VCaP (cell line): ENCODE measurements at regions not wholly inside any gene's neighbourhood (a gene's known extent, or its start where the extent isn't known, plus 50 kb on each side); places are given as distances from the start of the nearest gene placed in this dataset.

Source experiments
- H3K27ac ChIP-seq: fragments of 450-650 bp; 2 replicates; pipeline ENCODE4 v1.5.1; 2017
- TF ChIP-seq, protein P1 (sequence below): fragments of 450-650 bp; conservative IDR thresholded peaks from 2 replicates; pipeline ENCODE4 v1.5.1; 2017; ENCODE audit warnings: mild to moderate bottlenecking, moderate library complexity

DNA sequence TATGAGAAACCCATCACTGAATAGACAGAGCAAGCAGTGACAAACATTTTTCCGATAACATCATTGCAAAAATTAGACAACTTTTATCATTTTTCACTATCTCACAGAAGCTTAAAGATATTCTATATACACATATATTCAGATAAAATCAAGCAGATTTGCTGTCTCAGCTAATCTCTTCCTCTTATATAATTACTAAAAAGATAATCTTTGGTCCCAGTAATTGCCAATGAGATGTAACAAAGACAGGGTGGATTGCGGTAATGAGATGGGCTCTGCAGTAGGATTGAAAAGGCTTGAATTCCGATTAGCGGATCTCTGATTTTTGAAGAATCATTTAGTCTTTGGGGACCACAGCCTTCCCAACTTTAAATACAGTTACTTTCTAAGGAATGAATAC, 63.5 kb downstream of the SYT4 start:
- TF ChIP-seq, protein P1, sequence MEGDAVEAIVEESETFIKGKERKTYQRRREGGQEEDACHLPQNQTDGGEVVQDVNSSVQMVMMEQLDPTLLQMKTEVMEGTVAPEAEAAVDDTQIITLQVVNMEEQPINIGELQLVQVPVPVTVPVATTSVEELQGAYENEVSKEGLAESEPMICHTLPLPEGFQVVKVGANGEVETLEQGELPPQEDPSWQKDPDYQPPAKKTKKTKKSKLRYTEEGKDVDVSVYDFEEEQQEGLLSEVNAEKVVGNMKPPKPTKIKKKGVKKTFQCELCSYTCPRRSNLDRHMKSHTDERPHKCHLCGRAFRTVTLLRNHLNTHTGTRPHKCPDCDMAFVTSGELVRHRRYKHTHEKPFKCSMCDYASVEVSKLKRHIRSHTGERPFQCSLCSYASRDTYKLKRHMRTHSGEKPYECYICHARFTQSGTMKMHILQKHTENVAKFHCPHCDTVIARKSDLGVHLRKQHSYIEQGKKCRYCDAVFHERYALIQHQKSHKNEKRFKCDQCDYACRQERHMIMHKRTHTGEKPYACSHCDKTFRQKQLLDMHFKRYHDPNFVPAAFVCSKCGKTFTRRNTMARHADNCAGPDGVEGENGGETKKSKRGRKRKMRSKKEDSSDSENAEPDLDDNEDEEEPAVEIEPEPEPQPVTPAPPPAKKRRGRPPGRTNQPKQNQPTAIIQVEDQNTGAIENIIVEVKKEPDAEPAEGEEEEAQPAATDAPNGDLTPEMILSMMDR = no peak
- no peak overlapping the region for H3K27ac ChIP-seq

DNA sequence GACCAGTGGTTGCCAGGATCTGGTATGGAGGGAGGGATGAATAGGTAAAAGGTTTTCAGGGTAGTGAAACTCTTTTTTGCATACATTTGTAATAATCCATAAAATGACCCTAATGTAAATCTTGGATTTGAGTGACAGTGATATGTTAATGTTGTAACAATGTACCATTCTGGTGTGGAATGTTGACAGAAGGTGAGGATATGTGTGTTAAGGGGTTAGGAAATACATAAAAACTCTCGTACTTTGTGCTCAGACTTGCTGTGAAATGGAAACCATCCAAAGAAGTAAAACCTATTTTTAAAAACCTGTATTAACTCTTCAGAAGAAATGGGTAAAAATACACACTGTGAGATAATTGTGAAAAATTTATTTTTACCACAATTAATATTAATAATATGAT, 66.2 kb downstream of the SYT4 start:
- no peak overlapping the region for H3K27ac ChIP-seq
- TF ChIP-seq, protein P1 = no peak

DNA sequence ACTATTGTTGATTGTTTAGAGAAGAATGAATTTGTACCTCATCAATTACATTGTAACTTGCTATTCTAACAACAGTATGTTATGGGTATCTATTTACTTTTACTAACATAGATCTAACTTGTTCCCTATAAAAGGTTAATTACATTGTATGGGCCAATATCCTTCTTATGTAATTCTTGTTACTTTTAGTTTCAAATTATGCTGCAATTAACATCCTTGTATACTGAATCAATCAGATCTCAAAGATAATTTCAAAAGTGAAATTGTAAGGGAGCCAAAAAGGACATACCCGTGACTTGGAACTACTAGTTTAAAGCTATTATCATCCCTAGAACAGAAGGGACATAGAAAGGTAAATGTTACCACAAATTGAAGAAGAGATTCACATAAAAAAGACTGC, 79.9 kb upstream of the RIT2 start:
- TF ChIP-seq, protein P1 = no peak
- H3K27ac ChIP-seq = peak overlapping the region; percentile 81

DNA sequence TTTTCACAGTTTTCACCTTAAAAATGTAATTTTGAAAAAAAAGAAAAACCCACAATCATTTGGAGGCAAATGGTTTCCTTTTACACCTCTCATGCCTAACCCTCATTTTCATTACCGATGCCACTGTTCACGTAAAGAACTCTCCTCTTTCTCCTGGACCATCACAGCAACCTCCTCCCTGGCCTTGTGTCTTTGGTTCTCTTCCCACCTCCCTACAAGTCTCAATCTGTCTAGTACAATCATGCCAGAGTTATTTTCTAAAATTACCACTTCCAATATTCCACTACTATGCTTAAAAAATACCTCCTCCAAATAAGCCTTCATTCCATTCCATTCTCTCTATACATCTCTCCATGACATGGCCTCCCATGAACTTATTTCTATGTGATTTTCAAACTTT, 77.9 kb upstream of the RIT2 start:
- TF ChIP-seq, protein P1 = no peak
- H3K27ac ChIP-seq = peak overlapping the region; percentile 68

DNA sequence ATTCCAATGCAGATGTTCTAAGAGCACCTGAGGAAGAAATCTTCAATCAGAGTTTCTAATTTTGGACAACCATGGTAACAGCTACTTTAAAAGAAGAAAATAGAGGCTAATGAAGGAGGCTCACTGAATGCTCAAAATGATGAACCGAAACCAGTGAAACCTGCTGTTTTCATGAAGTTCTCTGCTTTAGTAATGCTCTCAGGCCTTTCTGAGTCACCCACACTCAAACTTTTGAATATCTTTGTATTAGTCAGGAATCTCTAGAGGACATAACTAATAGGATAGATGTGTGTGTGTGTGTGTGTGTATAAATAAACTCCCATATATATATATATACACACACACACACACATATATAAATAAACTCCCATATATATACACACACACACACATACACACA, 76.9 kb upstream of the RIT2 start:
- H3K27ac ChIP-seq = no peak overlapping the region
- TF ChIP-seq, protein P1 = no peak

DNA sequence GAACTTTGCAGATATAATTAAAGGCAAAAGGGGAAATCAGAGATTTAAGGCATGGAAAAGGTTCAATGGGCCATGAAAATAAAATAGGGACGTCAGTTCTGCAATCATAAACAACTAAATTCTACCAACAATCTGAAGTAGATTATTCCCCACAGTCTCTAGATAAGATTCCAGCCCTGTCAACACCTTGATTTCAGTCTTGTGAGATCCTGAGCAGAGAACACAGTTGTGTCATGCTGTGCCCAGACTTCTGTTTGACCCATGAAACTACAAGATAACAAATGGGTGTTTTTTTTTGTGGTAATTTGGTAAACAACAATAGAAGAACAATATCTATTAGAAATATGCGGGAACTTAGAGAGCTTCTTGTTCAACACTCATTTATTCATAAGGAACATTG, 66.2 kb upstream of the RIT2 start:
- TF ChIP-seq, protein P1 = no peak
- H3K27ac ChIP-seq = no peak overlapping the region

DNA sequence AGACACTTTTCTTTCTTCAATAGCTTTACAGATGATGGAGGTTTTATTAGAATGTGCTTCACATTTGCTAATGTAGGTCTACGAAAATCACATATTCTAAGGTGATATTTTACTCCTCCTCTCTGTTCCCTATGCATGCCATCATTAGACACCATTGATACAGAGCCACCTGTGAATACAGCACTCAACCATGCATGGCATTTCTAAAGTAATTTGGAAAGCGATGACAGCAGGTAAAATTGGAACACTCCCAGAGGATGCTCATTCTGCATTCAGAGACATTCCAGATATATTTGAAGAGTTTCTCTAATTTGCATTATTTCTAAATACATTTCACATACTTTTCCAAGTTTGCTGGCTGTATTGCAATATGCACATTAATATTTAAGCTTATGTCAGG, 65.3 kb upstream of the RIT2 start:
- H3K27ac ChIP-seq = no peak overlapping the region

More for the DNA sequence above, 65.3 kb upstream of the RIT2 start:
- TF ChIP-seq, protein P1 = no peak
